PFSK-1 (cell line): ENCODE measurements at regions not wholly inside any gene's neighbourhood (a gene's known extent, or its start where the extent isn't known, plus 50 kb on each side); places are given as distances from the start of the nearest gene placed in this dataset.

Experiments
- FOXP2 ChIP-seq: optimal IDR thresholded peaks from 2 replicates; pipeline ENCODE3; 2011; ENCODE audit warnings: borderline replicate concordance, control low read depth, inconsistent platforms; ENCODE audit not compliant: insufficient read depth; ENCODE audit errors: extremely low read length, extremely low read depth
- POLR2AphosphoS5 ChIP-seq: IDR thresholded peaks from 2 replicates; pipeline ENCODE4 v1.6.1; 2012; ENCODE audit warnings: low read depth, mild to moderate bottlenecking, control low read depth, low read length, moderate library complexity
- SIN3A ChIP-seq: IDR thresholded peaks from 2 replicates; pipeline ENCODE4 v1.6.1; 2012; ENCODE audit warnings: mild to moderate bottlenecking, low read length, moderate library complexity, borderline replicate concordance; ENCODE audit not compliant: insufficient read depth
- TAF1 ChIP-seq: IDR thresholded peaks from 2 replicates; pipeline ENCODE4 v1.6.1; 2012; ENCODE audit warnings: low read length, control low read depth, borderline replicate concordance; ENCODE audit not compliant: insufficient read depth
- TF ChIP-seq, protein P1 (sequence below), 2 experiments: IDR thresholded peaks; 2 replicates each; pipeline versions ENCODE4 v1.6.1 to v1.8.0; 2011 to 2012; ENCODE audit warnings: low read depth in 2 of 2, low read length in 2 of 2, control low read depth in 1 of 2, inconsistent platforms in 1 of 2, mild to moderate bottlenecking in 1 of 2, moderate library complexity in 1 of 2; ENCODE audit not compliant: insufficient read depth in 1 of 2

DNA sequence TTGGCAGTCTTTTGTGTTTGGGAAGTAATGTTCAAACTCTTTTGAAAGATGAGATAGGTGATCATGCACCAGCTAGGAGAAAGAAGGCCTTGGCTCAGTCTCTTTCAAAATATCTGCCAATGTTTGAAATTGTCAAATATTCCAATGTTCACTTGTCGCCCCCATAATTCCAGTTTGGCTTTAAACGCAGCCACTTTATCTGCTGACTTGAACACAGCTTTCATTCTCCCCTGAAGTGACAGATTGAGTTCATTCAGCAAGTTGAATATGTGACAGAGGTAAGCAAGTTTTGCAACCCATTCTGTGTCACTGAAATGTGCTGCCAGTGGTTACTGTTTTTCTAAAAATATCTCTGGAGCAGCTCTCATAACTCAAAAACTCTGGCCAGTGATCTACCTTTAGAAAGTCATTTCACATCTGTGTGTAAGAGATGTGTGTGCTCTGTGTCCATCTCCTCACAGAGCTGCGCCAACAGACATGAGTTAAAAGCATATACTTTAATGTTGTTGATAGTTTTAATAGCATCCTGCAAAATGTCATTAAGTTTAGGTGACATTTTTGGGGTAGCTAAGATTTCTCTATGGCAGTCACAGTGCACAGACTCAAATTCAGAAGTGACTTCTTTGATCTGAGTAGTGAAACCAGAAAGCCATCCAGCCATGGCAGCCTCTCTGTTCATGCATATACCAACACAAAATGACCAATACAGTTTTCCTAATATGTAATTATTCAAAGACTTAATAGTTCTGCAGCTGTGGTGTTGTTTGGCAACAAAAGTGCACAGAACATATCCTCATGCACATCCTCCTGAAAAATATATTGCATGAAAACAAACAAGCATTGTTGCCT lies 614.3 kb upstream of the MIS18BP1 start:
- no peak for TF ChIP-seq POLR2AphosphoS5
- TF ChIP-seq SIN3A = no peak
- TF ChIP-seq, protein P1, sequence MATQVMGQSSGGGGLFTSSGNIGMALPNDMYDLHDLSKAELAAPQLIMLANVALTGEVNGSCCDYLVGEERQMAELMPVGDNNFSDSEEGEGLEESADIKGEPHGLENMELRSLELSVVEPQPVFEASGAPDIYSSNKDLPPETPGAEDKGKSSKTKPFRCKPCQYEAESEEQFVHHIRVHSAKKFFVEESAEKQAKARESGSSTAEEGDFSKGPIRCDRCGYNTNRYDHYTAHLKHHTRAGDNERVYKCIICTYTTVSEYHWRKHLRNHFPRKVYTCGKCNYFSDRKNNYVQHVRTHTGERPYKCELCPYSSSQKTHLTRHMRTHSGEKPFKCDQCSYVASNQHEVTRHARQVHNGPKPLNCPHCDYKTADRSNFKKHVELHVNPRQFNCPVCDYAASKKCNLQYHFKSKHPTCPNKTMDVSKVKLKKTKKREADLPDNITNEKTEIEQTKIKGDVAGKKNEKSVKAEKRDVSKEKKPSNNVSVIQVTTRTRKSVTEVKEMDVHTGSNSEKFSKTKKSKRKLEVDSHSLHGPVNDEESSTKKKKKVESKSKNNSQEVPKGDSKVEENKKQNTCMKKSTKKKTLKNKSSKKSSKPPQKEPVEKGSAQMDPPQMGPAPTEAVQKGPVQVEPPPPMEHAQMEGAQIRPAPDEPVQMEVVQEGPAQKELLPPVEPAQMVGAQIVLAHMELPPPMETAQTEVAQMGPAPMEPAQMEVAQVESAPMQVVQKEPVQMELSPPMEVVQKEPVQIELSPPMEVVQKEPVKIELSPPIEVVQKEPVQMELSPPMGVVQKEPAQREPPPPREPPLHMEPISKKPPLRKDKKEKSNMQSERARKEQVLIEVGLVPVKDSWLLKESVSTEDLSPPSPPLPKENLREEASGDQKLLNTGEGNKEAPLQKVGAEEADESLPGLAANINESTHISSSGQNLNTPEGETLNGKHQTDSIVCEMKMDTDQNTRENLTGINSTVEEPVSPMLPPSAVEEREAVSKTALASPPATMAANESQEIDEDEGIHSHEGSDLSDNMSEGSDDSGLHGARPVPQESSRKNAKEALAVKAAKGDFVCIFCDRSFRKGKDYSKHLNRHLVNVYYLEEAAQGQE (IDR thresholded peaks at IDR 0.05; ENCODE audit: insufficient read depth in 1 of 2, low read depth in 2 of 2, low read length in 2 of 2) = no peak
- TF ChIP-seq FOXP2 = no peak
- no peak for TF ChIP-seq TAF1

DNA sequence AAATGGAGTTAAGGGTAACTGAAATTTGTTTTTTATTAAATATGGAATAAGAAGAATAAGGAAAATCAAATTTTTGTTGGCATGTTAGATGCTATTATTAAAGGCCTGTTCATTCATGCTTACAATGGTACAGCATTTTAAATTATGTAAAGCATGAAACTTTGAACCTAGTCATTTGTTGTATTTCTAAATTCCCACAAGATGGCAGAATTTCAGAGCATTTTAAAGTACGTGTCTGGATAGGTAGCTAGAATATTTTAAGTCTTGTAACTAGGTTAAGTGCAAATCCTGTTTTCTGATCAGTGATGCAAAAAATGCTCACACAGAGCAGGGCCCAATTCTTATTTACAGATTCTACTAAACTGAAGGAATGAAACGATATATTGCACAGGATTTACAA lies 585.6 kb upstream of the MIS18BP1 start:
- TF ChIP-seq POLR2AphosphoS5 = no peak
- no peak for TF ChIP-seq FOXP2
- no peak for TF ChIP-seq TAF1
- TF ChIP-seq, protein P1 (IDR thresholded peaks at IDR 0.05; ENCODE audit: insufficient read depth in 1 of 2, low read depth in 2 of 2, low read length in 2 of 2) = no peak
- TF ChIP-seq SIN3A = no peak

DNA sequence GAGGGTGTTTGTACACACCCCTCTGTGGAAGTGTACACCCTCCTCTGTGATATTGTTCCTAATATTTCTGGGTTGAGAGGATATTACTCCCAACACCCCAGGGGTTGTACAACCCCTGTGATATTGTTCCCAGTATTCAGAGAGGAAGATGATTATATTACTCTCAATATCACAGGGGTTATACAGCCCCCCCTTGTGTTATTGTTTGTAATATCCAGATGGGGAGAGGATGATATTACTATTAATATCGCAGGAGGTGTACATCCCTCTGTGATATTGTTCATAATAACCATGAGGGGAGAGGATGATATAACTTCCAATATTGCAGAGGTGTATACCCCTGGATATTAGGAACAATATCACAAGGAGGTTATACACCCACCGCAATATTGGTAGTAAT lies 566.1 kb upstream of the MIS18BP1 start:
- TF ChIP-seq FOXP2 (no peak), POLR2AphosphoS5 (no peak), TAF1 (no peak), SIN3A (no peak)
- TF ChIP-seq, protein P1 (IDR thresholded peaks at IDR 0.05; ENCODE audit: insufficient read depth in 1 of 2, low read depth in 2 of 2, low read length in 2 of 2) = no peak

DNA sequence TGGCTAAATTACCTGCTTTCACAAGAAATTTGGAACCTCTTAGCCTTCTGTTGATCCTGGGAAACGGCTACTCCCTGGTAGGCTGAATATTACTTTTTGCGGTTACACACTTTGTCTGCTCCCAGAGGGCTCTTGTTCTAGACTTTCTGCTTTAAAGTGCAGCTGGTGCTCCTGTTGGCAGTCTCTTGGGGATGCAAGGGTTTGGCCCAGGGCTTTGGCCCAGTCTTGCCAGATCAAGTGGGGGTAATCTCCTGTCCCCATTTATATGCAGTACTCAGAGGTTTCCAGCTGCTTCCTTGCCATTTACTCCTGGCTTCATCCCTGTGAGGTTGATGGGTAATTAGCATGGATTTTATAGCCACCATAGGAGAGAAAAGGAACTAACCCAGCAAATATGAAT lies 558.2 kb upstream of the MIS18BP1 start:
- TF ChIP-seq, protein P1 (IDR thresholded peaks at IDR 0.05; ENCODE audit: insufficient read depth in 1 of 2, low read depth in 2 of 2, low read length in 2 of 2) = no peak
- TF ChIP-seq FOXP2 (no peak), POLR2AphosphoS5 (no peak), SIN3A (no peak), TAF1 (no peak)
